Pancreas (tissue), 10 donors: ENCODE measurements at regions not wholly inside any gene's neighbourhood (a gene's known extent, or its start where the extent isn't known, plus 50 kb on each side); places are given as distances from the start of the nearest gene placed in this dataset.

Experiments used
- ATAC-seq, 4 donors: fragments of 200-7000 bp; cut with Tn5 transposase; one replicate each; pipeline versions ENCODE4 v1.8.0 to v1.9.1; 2020; ENCODE audit warnings: mild to moderate bottlenecking in 4 of 4, moderate library complexity in 4 of 4
- DNase-seq, 6 donors: peaks; one replicate each; pipeline ENCODE4 v3.0.0-alpha.2; 2020
- FAIRE-seq: peaks from 2 replicates; lab custom pipeline; 2012; peaks lifted over from hg19 to GRCh38; lab: Jason Lieb, UNC
- H3K27ac ChIP-seq, 4 donors: fragments of 200-600 bp; sonication (generic); 1 replicate in 3 of 4; 2 replicates in 1 of 4; pipeline versions ENCODE4 v1.5.0 to v1.8.0; 2020
- H3K27me3 ChIP-seq, 4 donors: fragments of 200-600 bp; one replicate each; pipeline ENCODE4 v1.8.0; 2021
- H3K36me3 ChIP-seq, 3 donors: fragments of 200-600 bp; sonication (generic) in 1 of 3; one replicate each; pipeline versions ENCODE4 v1.5.0 to v1.8.0; 2020 to 2021
- H3K4me1 ChIP-seq, 3 donors: fragments of 200-600 bp; one replicate each; pipeline ENCODE4 v1.8.0; 2021
- H3K4me3 ChIP-seq, 4 donors: fragments of 200-600 bp; sonication (generic) in 2 of 4; one replicate each; pipeline versions ENCODE4 v1.5.0 to v1.8.0; 2020 to 2021
- H3K9me3 ChIP-seq, 4 donors: fragments of 200-600 bp; one replicate each; pipeline ENCODE4 v1.8.0; 2021
- WGBS, 2 donors: extraction: QIAGEN DNeasy Blood & Tissue Kit; methylation state at CpG; one replicate each; pipeline ENCODE4 v1.1.7; 2013; 5-methylcytosine and 5-hydroxymethylcytosine counted together
- intact Hi-C, 3 donors: fragments of 100-400 bp; cut with DNase I; formaldehyde crosslinking; loops; one replicate each; pipeline versions ENCODE4 v1.11.1 to v1.14.2; 2022
- TF ChIP-seq, protein P1 (sequence below), 4 donors: fragments of 200-600 bp; sonication (generic) in 3 of 4; IDR thresholded peaks; one replicate each; pipeline versions ENCODE4 v1.5.0 to v1.8.0; 2021; ENCODE audit warnings: antibody characterized with exemption in 4 of 4
- donor health status: healthy with polysubstance abuse.
- donor health status: DM: no; HTN: no; CAD: no; lungs with moderate emphysema.
- donor health status: DM: no; HTN: no; CAD: no.
- donor health status: control.
- donor health status: control.
- donor health status: Bipolar disorder and iron deficiency.
- donor health status: DM: yes; HTN: yes; CAD: no.
- donor health status: DM: no; HTN: no; CAD: no.
- donor health status: DM: no; HTN: no; CAD: no.
- donor health status: DM: yes; HTN: yes; CAD: no.

DNA sequence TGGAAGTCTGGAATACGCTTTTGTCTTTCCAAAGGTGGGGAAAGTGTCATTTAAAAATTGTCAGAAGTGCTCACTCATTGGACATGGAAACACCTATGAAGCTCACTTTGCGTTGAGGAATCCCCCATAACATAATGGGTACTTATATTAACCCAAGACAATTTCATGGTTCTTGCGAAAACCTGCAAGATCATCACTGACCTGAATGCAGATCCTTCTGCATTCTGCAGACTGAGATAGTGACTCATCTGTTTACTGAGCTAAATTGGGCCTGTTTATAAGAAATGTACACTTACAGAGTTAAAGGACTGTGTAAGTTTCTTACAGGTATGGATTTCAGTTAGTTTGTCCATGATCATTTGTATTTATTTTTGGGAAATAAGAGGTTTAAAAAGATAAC lies 153.0 kb downstream of the HMHB1 start:
- TF ChIP-seq, protein P1, sequence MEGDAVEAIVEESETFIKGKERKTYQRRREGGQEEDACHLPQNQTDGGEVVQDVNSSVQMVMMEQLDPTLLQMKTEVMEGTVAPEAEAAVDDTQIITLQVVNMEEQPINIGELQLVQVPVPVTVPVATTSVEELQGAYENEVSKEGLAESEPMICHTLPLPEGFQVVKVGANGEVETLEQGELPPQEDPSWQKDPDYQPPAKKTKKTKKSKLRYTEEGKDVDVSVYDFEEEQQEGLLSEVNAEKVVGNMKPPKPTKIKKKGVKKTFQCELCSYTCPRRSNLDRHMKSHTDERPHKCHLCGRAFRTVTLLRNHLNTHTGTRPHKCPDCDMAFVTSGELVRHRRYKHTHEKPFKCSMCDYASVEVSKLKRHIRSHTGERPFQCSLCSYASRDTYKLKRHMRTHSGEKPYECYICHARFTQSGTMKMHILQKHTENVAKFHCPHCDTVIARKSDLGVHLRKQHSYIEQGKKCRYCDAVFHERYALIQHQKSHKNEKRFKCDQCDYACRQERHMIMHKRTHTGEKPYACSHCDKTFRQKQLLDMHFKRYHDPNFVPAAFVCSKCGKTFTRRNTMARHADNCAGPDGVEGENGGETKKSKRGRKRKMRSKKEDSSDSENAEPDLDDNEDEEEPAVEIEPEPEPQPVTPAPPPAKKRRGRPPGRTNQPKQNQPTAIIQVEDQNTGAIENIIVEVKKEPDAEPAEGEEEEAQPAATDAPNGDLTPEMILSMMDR (IDR thresholded peaks at IDR 0.05), result no peak
- DNase-seq (no peak), FAIRE-seq (no peak), ATAC-seq (no peak)
- no peak overlapping the region for H3K27ac ChIP-seq
- intact Hi-C loops, result no loop called here
- H3K36me3 ChIP-seq, result no peaks in the 10 kb centered on the region
- H3K27me3 ChIP-seq, result no peaks in the 10 kb centered on the region
- 86 to 90% methylated on average over 3 of the region's 3 CpGs for WGBS, 2 donors
- no peak overlapping the region for H3K4me3 ChIP-seq
- no peaks in the 10 kb centered on the region for H3K9me3 ChIP-seq
- H3K4me1 ChIP-seq, result no peaks in the 10 kb centered on the region

DNA sequence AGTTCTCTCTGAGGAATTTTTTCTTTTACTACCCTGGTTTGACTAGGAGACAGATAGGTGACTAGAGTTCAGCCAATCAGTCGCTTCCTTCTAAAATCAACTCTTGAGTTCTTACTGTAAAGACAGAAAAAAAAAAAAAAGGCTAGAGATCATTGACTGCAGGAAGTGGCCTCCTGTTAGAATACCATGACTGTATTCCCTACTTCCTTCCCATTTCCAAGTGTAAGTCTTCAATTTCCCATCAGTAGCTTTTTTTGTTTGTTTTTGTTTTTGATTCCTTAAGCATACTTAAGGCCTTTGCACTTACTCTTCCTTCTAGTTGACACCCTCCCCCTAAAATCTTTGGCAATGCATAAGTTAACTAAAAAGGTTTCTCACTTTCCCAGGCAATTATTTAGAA lies 154.3 kb downstream of the HMHB1 start:
- H3K36me3 ChIP-seq, result no peaks in the 10 kb centered on the region
- intact Hi-C loops, result no loop called here
- no peaks in the 10 kb centered on the region for H3K27me3 ChIP-seq
- 88 to 91% methylated on average over 1 of the region's 1 CpG for WGBS, 2 donors
- DNase-seq (no peak), FAIRE-seq (no peak), ATAC-seq (no peak)
- TF ChIP-seq, protein P1 (IDR thresholded peaks at IDR 0.05), result no peak
- no peaks in the 10 kb centered on the region for H3K9me3 ChIP-seq
- H3K4me1 ChIP-seq, result no peaks in the 10 kb centered on the region
- H3K27ac ChIP-seq, result no peak overlapping the region
- H3K4me3 ChIP-seq, result no peak overlapping the region

DNA sequence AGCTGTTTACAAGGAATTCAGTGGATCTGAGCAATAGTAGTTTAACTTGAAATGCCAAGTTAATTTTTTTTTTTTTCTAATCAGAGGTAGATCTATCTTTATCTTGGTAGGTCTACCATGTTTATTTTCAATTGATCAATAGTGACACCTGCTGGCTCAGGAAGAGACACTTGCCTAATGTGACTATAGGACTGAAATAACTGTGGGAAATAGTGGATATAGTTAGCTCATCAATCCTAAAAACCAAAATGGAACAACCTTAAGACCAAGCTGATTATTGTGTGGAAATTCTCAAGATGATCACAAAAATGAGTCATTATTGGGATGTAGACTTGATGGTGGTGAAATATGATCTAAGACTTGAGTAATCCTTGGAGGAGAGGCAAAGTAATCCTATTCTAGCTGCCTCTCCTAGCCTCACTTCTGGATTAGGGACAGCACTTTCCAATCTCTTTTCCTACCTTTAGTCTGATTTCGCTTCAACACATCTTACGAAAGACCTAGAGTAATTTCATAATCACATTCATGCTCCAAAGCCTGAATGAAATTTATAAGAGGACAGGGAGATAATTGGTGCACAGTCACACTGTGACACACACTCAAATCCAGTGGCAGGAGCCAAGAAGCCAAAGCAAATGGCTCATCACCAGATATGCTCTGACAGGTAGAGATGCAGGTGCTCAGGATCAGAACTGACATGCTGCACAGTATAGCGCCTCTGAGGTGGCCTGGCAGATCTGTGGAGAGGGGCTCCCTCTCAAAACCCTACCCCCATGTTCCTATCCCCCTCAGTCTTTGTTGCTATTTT lies 156.3 kb downstream of the HMHB1 start:
- H3K27ac ChIP-seq, result no peak overlapping the region
- intact Hi-C loops, result no loop called here
- DNase-seq (no peak), ATAC-seq (peak in 1 of 4 donors; percentile 59), FAIRE-seq (no peak)
- no peaks in the 10 kb centered on the region for H3K36me3 ChIP-seq
- WGBS, 2 donors, result 88% methylated on average over 3 of the region's 3 CpGs
- no peak overlapping the region for H3K4me3 ChIP-seq
- H3K9me3 ChIP-seq, result no peaks in the 10 kb centered on the region
- H3K27me3 ChIP-seq, result no peaks in the 10 kb centered on the region
- TF ChIP-seq, protein P1 (IDR thresholded peaks at IDR 0.05), result no peak
- no peaks in the 10 kb centered on the region for H3K4me1 ChIP-seq

DNA sequence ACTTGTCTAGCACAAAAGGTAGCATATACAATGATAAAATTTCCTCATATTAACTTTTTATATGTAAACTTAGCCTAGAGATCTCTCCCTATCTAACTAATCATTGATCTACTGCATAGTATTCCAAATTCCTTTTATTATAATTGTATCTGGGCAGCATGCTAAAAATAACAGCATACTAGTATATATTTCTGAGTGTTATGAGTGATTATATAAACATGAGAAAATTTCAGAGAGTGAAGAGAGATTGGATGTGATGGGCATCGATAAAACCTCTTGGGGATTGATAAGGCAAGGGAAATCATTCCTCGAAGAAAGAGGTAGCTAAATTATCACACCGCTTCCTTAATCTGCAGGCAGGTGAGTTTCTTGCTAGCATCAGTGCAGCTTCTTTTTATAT lies 158.2 kb downstream of the HMHB1 start:
- WGBS, 2 donors, result 86 to 87% methylated on average over 3 of the region's 3 CpGs
- Histone ChIP-seq H3K4me1 (no peaks in the 10 kb centered on the region), H3K27ac (no peak overlapping the region), H3K4me3 (no peak overlapping the region), H3K27me3 (no peaks in the 10 kb centered on the region), H3K9me3 (no peaks in the 10 kb centered on the region), H3K36me3 (no peaks in the 10 kb centered on the region)
- TF ChIP-seq, protein P1 (IDR thresholded peaks at IDR 0.05), result no peak
- intact Hi-C loops, result no loop called here
- DNase-seq, result no peak
- FAIRE-seq, result no peak
- no peak for ATAC-seq

DNA sequence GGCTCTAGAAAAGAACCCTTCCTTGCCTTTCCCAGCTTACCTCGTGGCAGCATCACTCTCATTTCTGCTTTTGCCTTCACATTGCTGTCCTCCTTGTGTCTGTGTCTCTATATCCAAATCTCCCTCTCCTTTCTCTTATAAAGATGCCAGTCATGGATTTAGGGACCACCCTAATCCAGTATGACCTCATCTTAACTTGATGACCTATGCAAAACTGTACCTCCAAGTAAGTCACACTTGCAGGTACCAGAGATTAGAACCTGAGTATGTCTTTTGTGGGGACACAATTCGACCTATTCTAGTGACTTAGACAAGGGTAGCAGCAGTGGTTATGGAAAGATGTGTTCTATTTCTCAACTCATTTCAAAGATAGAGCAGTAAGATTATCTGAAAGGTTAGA lies 160.1 kb downstream of the HMHB1 start:
- H3K4me3 ChIP-seq, result no peak overlapping the region
- TF ChIP-seq, protein P1 (IDR thresholded peaks at IDR 0.05), result no peak
- DNase-seq (no peak), ATAC-seq (no peak), FAIRE-seq (no peak)
- intact Hi-C loops, result no loop called here
- H3K27ac ChIP-seq, result no peak overlapping the region
- no peaks in the 10 kb centered on the region for H3K4me1 ChIP-seq
- no peaks in the 10 kb centered on the region for H3K27me3 ChIP-seq
- H3K9me3 ChIP-seq, result no peaks in the 10 kb centered on the region
- WGBS, 2 donors, result 41 to 51% methylated on average over 2 of the region's 2 CpGs
- no peaks in the 10 kb centered on the region for H3K36me3 ChIP-seq
